IMR-90 (cell line): ENCODE measurements at regions not wholly inside any gene's neighbourhood (a gene's known extent, or its start where the extent isn't known, plus 50 kb on each side); places are given as distances from the start of the nearest gene placed in this dataset.

Experiments
- ATAC-seq: fragments of 200-7000 bp; cut with Tn5 transposase; 2 replicates; pipeline ENCODE4 v1.9.1; 2020; ENCODE audit warnings: low read depth, mild to moderate bottlenecking, moderate library complexity
- BruUV-seq: library from RNA; stranded (reverse); fragments of 400-500 nt; replicated peaks from 2 replicates; lab custom pipeline; 2021; lab: Mats Ljungman, UMichigan
- CTCF ChIA-PET: fragments of 300-600 bp; formaldehyde crosslinking; extraction: SDS; loops from one replicate; lab custom pipeline; 2021; ENCODE audit warnings: antibody characterized with exemption; lab: Yijun Ruan, JAX
- POLR2A ChIA-PET: fragments of 300-600 bp; sonication (Branson Sonifier 250); formaldehyde crosslinking; loops from one replicate; lab custom pipeline; 2022; ENCODE audit warnings: antibody characterized with exemption; ENCODE audit not compliant: unreplicated experiment; lab: Charles Lee
- DNase-seq: peaks from one replicate; pipeline ENCODE4 v3.0.0; 2013
- H2AFZ ChIP-seq: replicated peaks from 2 replicates; pipeline ENCODE3; 2013; ENCODE audit warnings: low read length, mild to moderate bottlenecking; ENCODE audit not compliant: poor library complexity
- H2AK5ac ChIP-seq: 2 replicates; pipeline ENCODE4 v1.6.1; 2013; ENCODE audit warnings: low read depth, low read length, inconsistent platforms
- H2AK9ac ChIP-seq: replicated peaks from 2 replicates; pipeline ENCODE3; 2013; ENCODE audit warnings: mild to moderate bottlenecking, low read depth, low read length, moderate library complexity; ENCODE audit not compliant: poor library complexity
- H2BK120ac ChIP-seq: 2 replicates; pipeline ENCODE4 v1.6.1; 2013; ENCODE audit warnings: low read depth, low read length, inconsistent platforms
- H2BK15ac ChIP-seq: 3 replicates; pipeline ENCODE4 v1.6.1; 2013; ENCODE audit warnings: low read depth, low read length, inconsistent platforms
- H2BK20ac ChIP-seq: 2 replicates; pipeline ENCODE4 v1.6.1; 2013; ENCODE audit warnings: low read depth, mild to moderate bottlenecking, inconsistent platforms, low read length, moderate library complexity
- H2BK5ac ChIP-seq: 2 replicates; pipeline ENCODE4 v1.6.1; 2013; ENCODE audit warnings: mild to moderate bottlenecking, low read depth, low read length, inconsistent platforms; ENCODE audit not compliant: poor library complexity, severe bottlenecking
- H3K14ac ChIP-seq: replicated peaks from 2 replicates; pipeline ENCODE4 v1.6.1; 2013; ENCODE audit warnings: low read depth, low read length, inconsistent platforms
- H3K18ac ChIP-seq: 2 replicates; pipeline ENCODE4 v1.6.1; 2013; ENCODE audit warnings: low read depth, low read length, control low read depth
- H3K23ac ChIP-seq: 2 replicates; pipeline ENCODE4 v1.6.1; 2013; ENCODE audit warnings: low read depth, low read length, inconsistent platforms
- H3K27ac ChIP-seq: 2 replicates; pipeline ENCODE4 v1.5.1; 2013; ENCODE audit warnings: mild to moderate bottlenecking, control low read depth, low read length; ENCODE audit not compliant: insufficient read depth
- H3K27me3 ChIP-seq: 2 replicates; pipeline ENCODE4 v1.6.1; 2013; ENCODE audit warnings: low read length; ENCODE audit not compliant: control insufficient read depth, insufficient read depth
- H3K36me3 ChIP-seq: 2 replicates; pipeline ENCODE4 v1.6.1; 2013; ENCODE audit warnings: low read length, mixed read lengths; ENCODE audit not compliant: control insufficient read depth, insufficient read depth
- H3K4ac ChIP-seq: 2 replicates; pipeline ENCODE4 v1.6.1; 2013; ENCODE audit warnings: low read depth, low read length, inconsistent platforms
- H3K4me1 ChIP-seq: 2 replicates; pipeline ENCODE4 v1.6.1; 2013; ENCODE audit warnings: low read length, mixed read lengths; ENCODE audit not compliant: control insufficient read depth, insufficient read depth
- H3K4me2 ChIP-seq: 2 replicates; pipeline ENCODE4 v1.6.1; 2013; ENCODE audit warnings: low read depth, mild to moderate bottlenecking, control low read depth, low read length, moderate library complexity
- H3K4me3 ChIP-seq: 2 replicates; pipeline ENCODE4 v1.5.1; 2013; ENCODE audit warnings: low read depth, mild to moderate bottlenecking, control low read depth, low read length, moderate library complexity; ENCODE audit not compliant: insufficient read depth
- H3K56ac ChIP-seq: 2 replicates; pipeline ENCODE4 v1.6.1; 2013; ENCODE audit warnings: low read length, inconsistent platforms; ENCODE audit not compliant: insufficient read depth; ENCODE audit errors: extremely low read depth
- H3K79me1 ChIP-seq, 2 experiments: 2 replicates each; pipeline ENCODE4 v1.6.1; 2013; ENCODE audit warnings: low read length in 2 of 2, inconsistent platforms in 1 of 2, low read depth in 1 of 2
- H3K9ac ChIP-seq: 2 replicates; pipeline ENCODE4 v1.6.1; 2013; ENCODE audit warnings: low read depth, low read length, control low read depth
- H3K9me1 ChIP-seq: 2 replicates; pipeline ENCODE4 v1.6.1; 2013; ENCODE audit warnings: low read length, inconsistent platforms; ENCODE audit not compliant: insufficient read depth
- H3K9me3 ChIP-seq: 2 replicates; pipeline ENCODE4 v1.6.1; 2013; ENCODE audit warnings: low read length; ENCODE audit not compliant: control insufficient read depth, insufficient read depth
- H4K20me1 ChIP-seq: 2 replicates; pipeline ENCODE4 v1.6.1; 2013; ENCODE audit warnings: low read length, inconsistent platforms; ENCODE audit not compliant: insufficient read depth
- H4K5ac ChIP-seq: 2 replicates; pipeline ENCODE4 v1.6.1; 2013; ENCODE audit warnings: mild to moderate bottlenecking, low read depth, low read length, control low read depth
- H4K8ac ChIP-seq, 2 experiments: 2 replicates each; pipeline ENCODE4 v1.6.1; 2013; ENCODE audit warnings: low read depth in 2 of 2, low read length in 2 of 2, control low read depth in 1 of 2, inconsistent platforms in 1 of 2
- H4K91ac ChIP-seq: 2 replicates; pipeline ENCODE4 v1.6.1; 2013; ENCODE audit warnings: low read depth, low read length, inconsistent platforms; ENCODE audit not compliant: insufficient read depth
- BHLHE40 ChIP-seq: fragments of 150-350 bp; IDR thresholded peaks from 2 replicates; pipeline ENCODE4 v1.6.1; 2016; ENCODE audit warnings: mild to moderate bottlenecking, low read depth, low read length
- CEBPB ChIP-seq: IDR thresholded peaks from 2 replicates; pipeline ENCODE4 v1.6.1; 2012; ENCODE audit warnings: low read depth, low read length, improper control_type of control experiment
- CHD1 ChIP-seq: IDR thresholded peaks from 2 replicates; pipeline ENCODE4 v1.6.1; 2012; ENCODE audit warnings: low read depth, low read length, improper control_type of control experiment
- CTCF ChIP-seq: conservative IDR thresholded peaks from 2 replicates; pipeline ENCODE4 v1.5.1; 2012; ENCODE audit warnings: mild to moderate bottlenecking, low read depth, low read length, improper control_type of control experiment
- ELK1 ChIP-seq: fragments of 150-350 bp; IDR thresholded peaks from 2 replicates; pipeline ENCODE4 v1.6.1; 2016; ENCODE audit warnings: low read depth, mild to moderate bottlenecking, low read length, moderate library complexity, borderline replicate concordance
- FOS ChIP-seq: fragments of 150-350 bp; IDR thresholded peaks from 2 replicates; pipeline ENCODE4 v1.6.1; 2016; ENCODE audit warnings: low read depth, low read length
- MAFK ChIP-seq: IDR thresholded peaks from 2 replicates; pipeline ENCODE4 v1.6.1; 2012; ENCODE audit warnings: low read depth, low read length, improper control_type of control experiment
- MAZ ChIP-seq: IDR thresholded peaks from 2 replicates; pipeline ENCODE4 v1.6.1; 2012; ENCODE audit warnings: low read depth, mild to moderate bottlenecking, low read length, improper control_type of control experiment, moderate library complexity, borderline replicate concordance
- MXI1 ChIP-seq: IDR thresholded peaks from 2 replicates; pipeline ENCODE4 v1.6.1; 2012; ENCODE audit warnings: low read depth, mild to moderate bottlenecking, low read length, moderate library complexity, borderline replicate concordance
- NFE2L2 ChIP-seq: fragments of 150-350 bp; IDR thresholded peaks from 2 replicates; pipeline ENCODE4 v1.6.1; 2016; ENCODE audit warnings: low read depth, mild to moderate bottlenecking, low read length
- POLR2A ChIP-seq: IDR thresholded peaks from 2 replicates; pipeline ENCODE4 v1.6.1; 2012; ENCODE audit warnings: mild to moderate bottlenecking, low read depth, low read length
- RAD21 ChIP-seq: IDR thresholded peaks from 2 replicates; pipeline ENCODE4 v1.6.1; 2012; ENCODE audit warnings: low read length, improper control_type of control experiment
- RCOR1 ChIP-seq: IDR thresholded peaks from 2 replicates; pipeline ENCODE4 v1.6.1; 2012; ENCODE audit warnings: mild to moderate bottlenecking, low read length, improper control_type of control experiment; ENCODE audit not compliant: insufficient replicate concordance
- RFX5 ChIP-seq: IDR thresholded peaks from 2 replicates; pipeline ENCODE4 v1.8.0; 2012; ENCODE audit warnings: low read depth, mild to moderate bottlenecking, low read length, moderate library complexity
- SMC3 ChIP-seq: fragments of 150-350 bp; IDR thresholded peaks from 2 replicates; pipeline ENCODE4 v1.6.1; 2016; ENCODE audit warnings: low read depth, mild to moderate bottlenecking, antibody characterized with exemption, low read length, moderate library complexity
- USF2 ChIP-seq: fragments of 150-350 bp; IDR thresholded peaks from 2 replicates; pipeline ENCODE4 v1.6.1; 2017; ENCODE audit warnings: mild to moderate bottlenecking, antibody characterized with exemption, low read length, low read depth
- WGBS, 2 experiments: methylation state at CpG; one replicate each; pipeline versions ENCODE4 v1.1.5 to v1.1.7; 2013; ENCODE audit warnings: missing lambda C conversion rate in 2 of 2; ENCODE audit not compliant: insufficient read length in 1 of 2; ENCODE audit errors: extremely low coverage in 2 of 2; 5-methylcytosine and 5-hydroxymethylcytosine counted together
- dilution Hi-C: fragments of 300-500 bp; cut with HindIII; formaldehyde crosslinking; loops from one replicate; pipeline ENCODE4 v1.14.3; 2018; ENCODE audit warnings: low sequenced_read_pairs; ENCODE audit not compliant: unreplicated experiment
- in situ Hi-C: fragments of 300-500 bp; cut with MboI; formaldehyde crosslinking; loops from 3 replicates; pipeline ENCODE4 v1.14.3; 2019; ENCODE audit warnings: low sequenced_read_pairs, inconsistent platforms, mixed read lengths
- intact Hi-C: fragments of 100-400 bp; cut with micrococcal nuclease; formaldehyde crosslinking; loops from 2 replicates; pipeline ENCODE4 v1.10.0; 2022

GRCh38 chr2:209238765-209239584 lies 184.9 kb upstream of the MAP2 start:
- DNase-seq (no peak), ATAC-seq (no peak)
- intact Hi-C loops (no loop called here), dilution Hi-C loops (no loop called here), in situ Hi-C loops (no loop called here)
- Histone ChIP-seq H3K27me3 (no peaks in the 10 kb centered on the region), H2AK9ac (no peak overlapping the region), H3K4me3 (no peak overlapping the region), H3K56ac (no peak overlapping the region), H2BK15ac (no peak overlapping the region), H3K4ac (no peak overlapping the region), H3K27ac (no peak overlapping the region), H3K9ac (no peak overlapping the region), H4K5ac (no peak overlapping the region), H3K36me3 (no peaks in the 10 kb centered on the region), H3K9me1 (no peaks in the 10 kb centered on the region), H4K8ac (no peak overlapping the region), H2BK5ac (no peak overlapping the region), H3K9me3 (0 out of 2 replicates have a peak, but pooled peaks cover 4% of the 10 kb centered on the region), H2BK120ac (no peak overlapping the region), H3K79me1 (no peaks in the 10 kb centered on the region), H3K23ac (no peak overlapping the region), H3K4me2 (no peak overlapping the region), H3K14ac (no peak overlapping the region), H2AK5ac (no peak overlapping the region), H4K91ac (no peak overlapping the region), H2BK20ac (no peak overlapping the region), H4K20me1 (no peaks in the 10 kb centered on the region), H3K18ac (no peak overlapping the region), H2AFZ (no peak overlapping the region), H3K4me1 (no peaks in the 10 kb centered on the region)
- ChIA-PET CTCF (interaction anchor here (0.6 kb wide), 1 partner anchor 420 kb away, joined by 3 read pairs; no protein-coding TSS in a partner anchor), POLR2A (no interaction called here)
- no CpG with 5 or more reads among the region's 3 CpGs for WGBS, 2 experiments
- TF ChIP-seq ELK1 (no peak), CTCF (no peak), CEBPB (no peak), RFX5 (no peak), FOS (no peak), USF2 (no peak), BHLHE40 (no peak), CHD1 (no peak), MAFK (no peak), RAD21 (no peak), NFE2L2 (no peak), RCOR1 (no peak), POLR2A (no peak), MAZ (no peak), MXI1 (no peak), SMC3 (no peak)
- BruUV-seq = no TSS peak
